Loucy (cell line): ENCODE measurements at regions not wholly inside any gene's neighbourhood (a gene's known extent, or its start where the extent isn't known, plus 50 kb on each side); places are given as distances from the start of the nearest gene placed in this dataset.

Experiments used
- H2AFZ ChIP-seq: fragments of 200-600 bp; sonication (generic); 2 replicates; pipeline ENCODE4 v1.6.0; 2016; ENCODE audit warnings: antibody characterized with exemption, mild to moderate bottlenecking, low read length, moderate library complexity
- H3F3A ChIP-seq: fragments of 200-600 bp; 2 replicates; pipeline ENCODE4 v1.6.0; 2016; ENCODE audit warnings: antibody characterized with exemption, low read depth, mild to moderate bottlenecking
- H3K27me3 ChIP-seq: fragments of 200-600 bp; sonication (generic); 2 replicates; pipeline ENCODE4 v1.6.1; 2014; ENCODE audit warnings: low read length, mild to moderate bottlenecking; ENCODE audit not compliant: insufficient read depth, poor library complexity, severe bottlenecking
- H3K36me3 ChIP-seq: fragments of 200-600 bp; sonication (generic); 2 replicates; pipeline ENCODE4 v1.6.1; 2016; ENCODE audit warnings: low read length; ENCODE audit not compliant: insufficient read depth
- H3K4me1 ChIP-seq: fragments of 200-600 bp; sonication (generic); 2 replicates; pipeline ENCODE4 v1.5.1; 2014; ENCODE audit warnings: low read length, mild to moderate bottlenecking; ENCODE audit not compliant: insufficient read depth, poor library complexity, severe bottlenecking
- H3K4me2 ChIP-seq: fragments of 200-600 bp; sonication (generic); 2 replicates; pipeline ENCODE4 v1.6.0; 2014; ENCODE audit warnings: antibody characterized with exemption, low read length, low read depth, mild to moderate bottlenecking; ENCODE audit not compliant: poor library complexity, severe bottlenecking
- H3K4me3 ChIP-seq: fragments of 200-600 bp; sonication (generic); 2 replicates; pipeline ENCODE4 v1.5.1; 2014; ENCODE audit warnings: low read length, mild to moderate bottlenecking, mixed read lengths; ENCODE audit not compliant: poor library complexity, severe bottlenecking
- H3K79me2 ChIP-seq: fragments of 200-600 bp; sonication (generic); 2 replicates; pipeline ENCODE4 v1.6.1; 2014; ENCODE audit warnings: low read length; ENCODE audit not compliant: insufficient read depth
- H3K9ac ChIP-seq: fragments of 200-600 bp; sonication (generic); 2 replicates; pipeline ENCODE4 v1.6.0; 2014; ENCODE audit warnings: mild to moderate bottlenecking, low read depth, low read length, moderate library complexity; ENCODE audit not compliant: poor library complexity, severe bottlenecking
- H3K9me2 ChIP-seq: fragments of 200-600 bp; sonication (generic); replicated peaks from 2 replicates; pipeline ENCODE4 v1.6.1; 2016; ENCODE audit warnings: low read depth, low read length, mixed read lengths
- H3K9me3 ChIP-seq: fragments of 200-600 bp; sonication (generic); 2 replicates; pipeline ENCODE4 v1.6.1; 2014; ENCODE audit warnings: mild to moderate bottlenecking, antibody characterized with exemption, low read length, low read depth; ENCODE audit not compliant: insufficient read depth
- H4K20me1 ChIP-seq: fragments of 200-600 bp; sonication (generic); 2 replicates; pipeline ENCODE4 v1.6.0; 2014; ENCODE audit warnings: antibody characterized with exemption, low read length, mild to moderate bottlenecking; ENCODE audit not compliant: insufficient read depth, poor library complexity, severe bottlenecking
- EZH2phosphoT487 ChIP-seq: fragments of 200-600 bp; IDR thresholded peaks from 2 replicates; pipeline ENCODE4 v1.6.1; 2018; ENCODE audit warnings: antibody characterized with exemption, mild to moderate bottlenecking, moderate library complexity, borderline replicate concordance
- TF ChIP-seq, protein P1 (sequence below): fragments of 200-600 bp; sonication (generic); conservative IDR thresholded peaks from 2 replicates; pipeline ENCODE4 v1.5.1; 2014; ENCODE audit warnings: mild to moderate bottlenecking, antibody characterized with exemption, low read length

DNA sequence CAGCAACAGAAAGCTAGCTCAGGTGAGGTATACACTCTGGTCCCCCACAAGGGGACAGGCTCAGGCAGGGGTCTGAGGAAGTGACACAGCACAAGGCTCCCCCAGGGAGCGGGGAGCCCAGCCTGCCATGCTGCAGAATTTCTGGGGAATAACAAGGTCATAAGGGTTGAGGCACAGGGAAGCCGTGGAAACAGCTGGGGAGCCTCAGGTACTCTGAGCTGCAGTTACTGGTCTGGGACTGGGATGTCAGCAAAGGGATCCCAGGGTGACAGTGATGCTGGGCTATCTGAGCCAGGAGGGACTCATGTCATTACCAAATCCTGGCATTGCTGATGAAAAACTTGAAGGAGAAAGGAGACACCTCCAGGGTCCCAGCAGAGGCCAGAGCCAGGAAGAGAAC, 64.4 kb upstream of the NANOS1 start:
- Histone ChIP-seq H3K27me3 (no peaks in the 10 kb centered on the region), H4K20me1 (no peaks in the 10 kb centered on the region), H3K4me1 (no peaks in the 10 kb centered on the region), H3K79me2 (no peaks in the 10 kb centered on the region), H3K4me3 (no peak overlapping the region), H2AFZ (no peak overlapping the region), H3F3A (no peaks in the 10 kb centered on the region), H3K4me2 (no peak overlapping the region), H3K9ac (no peak overlapping the region), H3K9me3 (no peaks in the 10 kb centered on the region), H3K9me2 (no peaks in the 10 kb centered on the region), H3K36me3 (no peaks in the 10 kb centered on the region)
- TF ChIP-seq, protein P1, sequence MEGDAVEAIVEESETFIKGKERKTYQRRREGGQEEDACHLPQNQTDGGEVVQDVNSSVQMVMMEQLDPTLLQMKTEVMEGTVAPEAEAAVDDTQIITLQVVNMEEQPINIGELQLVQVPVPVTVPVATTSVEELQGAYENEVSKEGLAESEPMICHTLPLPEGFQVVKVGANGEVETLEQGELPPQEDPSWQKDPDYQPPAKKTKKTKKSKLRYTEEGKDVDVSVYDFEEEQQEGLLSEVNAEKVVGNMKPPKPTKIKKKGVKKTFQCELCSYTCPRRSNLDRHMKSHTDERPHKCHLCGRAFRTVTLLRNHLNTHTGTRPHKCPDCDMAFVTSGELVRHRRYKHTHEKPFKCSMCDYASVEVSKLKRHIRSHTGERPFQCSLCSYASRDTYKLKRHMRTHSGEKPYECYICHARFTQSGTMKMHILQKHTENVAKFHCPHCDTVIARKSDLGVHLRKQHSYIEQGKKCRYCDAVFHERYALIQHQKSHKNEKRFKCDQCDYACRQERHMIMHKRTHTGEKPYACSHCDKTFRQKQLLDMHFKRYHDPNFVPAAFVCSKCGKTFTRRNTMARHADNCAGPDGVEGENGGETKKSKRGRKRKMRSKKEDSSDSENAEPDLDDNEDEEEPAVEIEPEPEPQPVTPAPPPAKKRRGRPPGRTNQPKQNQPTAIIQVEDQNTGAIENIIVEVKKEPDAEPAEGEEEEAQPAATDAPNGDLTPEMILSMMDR, result no peak
- TF ChIP-seq EZH2phosphoT487, result no peak

DNA sequence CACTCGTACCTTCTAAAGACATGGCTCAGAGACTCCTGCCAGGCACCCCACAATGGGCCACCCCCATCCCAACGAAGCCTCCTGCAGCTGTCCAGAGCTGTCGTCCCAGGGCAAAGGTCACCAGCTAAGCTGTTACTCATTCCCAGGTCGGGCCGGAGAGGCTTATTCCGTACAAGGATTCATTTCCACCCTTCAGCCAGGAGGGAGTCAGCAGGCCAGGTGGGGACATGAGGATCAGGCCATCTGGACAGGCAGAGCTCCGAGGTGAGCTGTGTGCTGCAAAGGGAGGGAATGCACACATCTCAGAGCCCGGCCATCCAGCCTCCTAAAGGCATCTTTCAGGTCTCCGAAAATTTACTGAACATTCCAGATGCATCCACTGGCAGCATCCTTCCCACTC, 63.9 kb upstream of the NANOS1 start:
- no peaks in the 10 kb centered on the region for H3K36me3 ChIP-seq
- no peaks in the 10 kb centered on the region for H3K27me3 ChIP-seq
- no peaks in the 10 kb centered on the region for H3K9me3 ChIP-seq
- H4K20me1 ChIP-seq, result no peaks in the 10 kb centered on the region
- H3F3A ChIP-seq, result no peaks in the 10 kb centered on the region
- H2AFZ ChIP-seq, result no peak overlapping the region
- H3K79me2 ChIP-seq, result no peaks in the 10 kb centered on the region
- no peaks in the 10 kb centered on the region for H3K9me2 ChIP-seq
- TF ChIP-seq, protein P1, result no peak
- TF ChIP-seq EZH2phosphoT487, result no peak
- no peak overlapping the region for H3K4me2 ChIP-seq
- H3K9ac ChIP-seq, result no peak overlapping the region
- no peak overlapping the region for H3K4me3 ChIP-seq
- H3K4me1 ChIP-seq, result no peaks in the 10 kb centered on the region

DNA sequence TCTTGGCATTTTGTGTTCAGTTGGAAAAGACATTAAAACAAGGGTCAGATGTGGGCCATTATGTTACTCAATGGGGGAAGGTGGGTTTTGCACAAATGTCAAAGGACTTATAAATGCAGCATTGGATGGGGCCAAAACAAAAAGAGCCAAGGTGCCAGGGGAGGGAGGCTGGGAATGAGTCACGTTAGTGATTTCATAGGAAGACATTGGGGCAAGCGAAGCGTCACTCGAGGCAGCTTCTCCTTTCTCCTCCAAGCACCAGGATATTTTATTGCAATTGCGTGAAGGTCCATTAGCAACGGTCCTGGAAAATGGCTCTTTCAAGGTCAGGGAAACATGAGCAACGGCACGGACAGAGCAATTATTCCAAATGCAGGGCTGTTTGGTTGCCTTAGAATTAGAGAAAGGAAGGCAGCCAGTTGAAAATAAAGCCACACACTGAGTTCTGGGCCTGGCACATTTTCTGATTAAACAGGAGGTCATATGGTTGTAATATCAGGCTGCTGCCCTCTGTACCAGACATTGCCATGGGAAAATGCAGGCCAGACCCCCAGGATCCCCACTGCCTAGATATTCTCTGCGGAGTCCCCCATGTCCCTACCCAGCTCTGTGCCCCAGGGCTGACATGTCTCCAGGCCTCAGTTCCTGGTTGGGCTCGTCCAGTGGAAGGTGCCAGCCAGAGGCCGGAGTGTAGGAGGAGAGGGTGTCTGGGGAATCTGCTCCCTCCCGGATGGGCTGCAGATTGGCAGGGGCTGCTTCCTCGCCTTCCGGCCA, 63.3 kb upstream of the NANOS1 start:
- H3K9ac ChIP-seq, result no peak overlapping the region
- H2AFZ ChIP-seq, result no peak overlapping the region
- H4K20me1 ChIP-seq, result no peaks in the 10 kb centered on the region
- no peak overlapping the region for H3K4me3 ChIP-seq
- TF ChIP-seq, protein P1, result no peak
- no peak for TF ChIP-seq EZH2phosphoT487
- no peaks in the 10 kb centered on the region for H3K9me3 ChIP-seq
- H3F3A ChIP-seq, result no peaks in the 10 kb centered on the region
- no peaks in the 10 kb centered on the region for H3K27me3 ChIP-seq
- no peak overlapping the region for H3K4me2 ChIP-seq
- H3K36me3 ChIP-seq, result no peaks in the 10 kb centered on the region
- H3K79me2 ChIP-seq, result no peaks in the 10 kb centered on the region
- no peaks in the 10 kb centered on the region for H3K9me2 ChIP-seq
- H3K4me1 ChIP-seq, result no peaks in the 10 kb centered on the region
